ENCODE measurements at regions not wholly inside any gene's neighbourhood (a gene's known extent, or its start where the extent isn't known, plus 50 kb on each side); places are given as distances from the start of the nearest gene placed in this dataset.

GRCh38 chr13:55893540-55893939 is 1247.2 kb upstream of the PRR20A start (continued):
- TF ChIP-seq SAP30 (IDR thresholded peaks at IDR 0.05; ENCODE audit: insufficient read depth, insufficient replicate concordance, low read length): no peak
- no peak for TF ChIP-seq USF2 (IDR thresholded peaks at IDR 0.05; ENCODE audit: low read length)

Data from H1 (cell line).